ENCODE measurements at regions not wholly inside any gene's neighbourhood (a gene's known extent, or its start where the extent isn't known, plus 50 kb on each side); places are given as distances from the start of the nearest gene placed in this dataset.

- no peak for TF ChIP-seq CTCF (conservative IDR thresholded peaks at IDR 0.05)
- TF ChIP-seq EZH2 (IDR thresholded peaks at IDR 0.05; ENCODE audit: low read depth), result no peak
These were observed 114.8 kb upstream of the USP24 start for GRCh38 chr1:55329808-55330432.
